Suprapubic skin (tissue), 4 donors: ENCODE measurements at regions not wholly inside any gene's neighbourhood (a gene's known extent, or its start where the extent isn't known, plus 50 kb on each side); places are given as distances from the start of the nearest gene placed in this dataset.
A peak's percentile ranks its signal among the peaks of the same experiment; 100 is the strongest.

Source experiments
- DNase-seq, 2 donors: peaks; one replicate each; pipeline ENCODE4 v3.0.0-alpha.2; 2019; ENCODE audit warnings: low spot score in 2 of 2
- H3K27ac ChIP-seq: fragments of 200-600 bp; sonication (generic); one replicate; pipeline ENCODE4 v1.5.1; 2019
- H3K27me3 ChIP-seq: fragments of 200-600 bp; sonication (generic); one replicate; pipeline ENCODE4 v1.5.1; 2019
- H3K36me3 ChIP-seq: fragments of 200-600 bp; sonication (generic); one replicate; pipeline ENCODE4 v1.5.1; 2019
- H3K4me1 ChIP-seq: fragments of 200-600 bp; sonication (generic); one replicate; pipeline ENCODE4 v1.5.1; 2019
- H3K4me3 ChIP-seq: fragments of 200-600 bp; sonication (generic); one replicate; pipeline ENCODE4 v1.5.1; 2019; ENCODE audit warnings: mild to moderate bottlenecking
- H3K9me3 ChIP-seq: fragments of 200-600 bp; sonication (generic); one replicate; pipeline ENCODE4 v1.5.1; 2019
- EP300 ChIP-seq: sonication (generic); formaldehyde crosslinking; IDR thresholded peaks from one replicate; pipeline ENCODE4 v1.6.1; 2017; ENCODE audit warnings: antibody characterized with exemption
- POLR2A ChIP-seq, 2 donors: fragments of 450-650 bp; IDR thresholded peaks; one replicate each; pipeline ENCODE4 v1.6.1; 2017; ENCODE audit warnings: antibody characterized with exemption in 2 of 2, mild to moderate bottlenecking in 2 of 2, moderate library complexity in 2 of 2
- POLR2AphosphoS5 ChIP-seq, 3 donors: sonication (generic); formaldehyde crosslinking; IDR thresholded peaks; one replicate each; pipeline ENCODE4 v1.6.1; 2017; ENCODE audit warnings: antibody characterized with exemption in 3 of 3
- WGBS: methylation state at CpG from one replicate; pipeline ENCODE4 v1.1.5; 2018; 5-methylcytosine and 5-hydroxymethylcytosine counted together
- TF ChIP-seq, protein P1 (sequence below), 2 donors: fragments of 200-600 bp in 1 of 2; fragments of 450-650 bp in 1 of 2; sonication (generic) in 1 of 2; IDR thresholded peaks; one replicate each; pipeline ENCODE4 v1.5.1; 2016 to 2019; ENCODE audit warnings: antibody characterized with exemption in 2 of 2, mild to moderate bottlenecking in 1 of 2, moderate library complexity in 1 of 2

DNA sequence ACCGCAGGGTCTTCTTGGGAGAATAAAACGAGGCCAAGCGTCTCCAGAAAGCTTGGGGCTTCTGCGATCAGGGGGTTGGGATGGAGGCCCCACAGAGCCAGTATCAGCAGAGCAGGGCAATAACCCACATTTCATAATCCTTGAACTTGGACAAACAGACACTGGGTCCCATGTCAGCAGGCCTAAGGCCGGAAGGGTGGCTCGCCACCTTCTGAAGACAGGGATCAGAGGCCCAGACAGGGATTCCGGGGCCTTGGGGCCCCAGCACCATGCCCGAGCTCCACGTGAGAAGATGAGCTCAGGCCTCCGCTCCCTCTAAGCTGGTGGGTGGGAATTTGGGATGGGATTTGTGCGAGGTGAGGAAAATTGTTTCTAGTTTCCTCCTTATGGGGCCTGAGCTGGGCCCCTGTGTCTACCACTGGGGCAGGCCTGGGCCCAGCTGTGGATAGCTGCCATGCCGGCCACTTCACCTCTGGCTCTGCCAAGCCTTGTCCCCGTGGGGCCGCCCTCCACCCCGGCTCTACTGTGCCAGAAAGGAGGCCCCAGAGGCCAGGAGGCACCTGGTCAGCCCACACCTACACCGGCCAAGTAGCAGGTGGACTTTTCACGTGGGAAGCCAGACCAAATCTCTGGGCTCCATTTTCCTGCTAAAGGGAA is 67.2 kb upstream of the DLK1 start:
- Histone ChIP-seq H3K4me3 (no peak overlapping the region), H3K27ac (no peak overlapping the region), H3K36me3 (no peaks in the 10 kb centered on the region), H3K9me3 (no peaks in the 10 kb centered on the region), H3K4me1 (peaks cover under 1% of the 10 kb centered on the region), H3K27me3 (peaks cover 34% of the 10 kb centered on the region)
- no peak for DNase-seq
- 91% methylated on average over 12 of the region's 17 CpGs for WGBS
- no peak for TF ChIP-seq POLR2A (IDR thresholded peaks at IDR 0.05)
- TF ChIP-seq POLR2AphosphoS5 (IDR thresholded peaks at IDR 0.05): no peak
- TF ChIP-seq, protein P1, sequence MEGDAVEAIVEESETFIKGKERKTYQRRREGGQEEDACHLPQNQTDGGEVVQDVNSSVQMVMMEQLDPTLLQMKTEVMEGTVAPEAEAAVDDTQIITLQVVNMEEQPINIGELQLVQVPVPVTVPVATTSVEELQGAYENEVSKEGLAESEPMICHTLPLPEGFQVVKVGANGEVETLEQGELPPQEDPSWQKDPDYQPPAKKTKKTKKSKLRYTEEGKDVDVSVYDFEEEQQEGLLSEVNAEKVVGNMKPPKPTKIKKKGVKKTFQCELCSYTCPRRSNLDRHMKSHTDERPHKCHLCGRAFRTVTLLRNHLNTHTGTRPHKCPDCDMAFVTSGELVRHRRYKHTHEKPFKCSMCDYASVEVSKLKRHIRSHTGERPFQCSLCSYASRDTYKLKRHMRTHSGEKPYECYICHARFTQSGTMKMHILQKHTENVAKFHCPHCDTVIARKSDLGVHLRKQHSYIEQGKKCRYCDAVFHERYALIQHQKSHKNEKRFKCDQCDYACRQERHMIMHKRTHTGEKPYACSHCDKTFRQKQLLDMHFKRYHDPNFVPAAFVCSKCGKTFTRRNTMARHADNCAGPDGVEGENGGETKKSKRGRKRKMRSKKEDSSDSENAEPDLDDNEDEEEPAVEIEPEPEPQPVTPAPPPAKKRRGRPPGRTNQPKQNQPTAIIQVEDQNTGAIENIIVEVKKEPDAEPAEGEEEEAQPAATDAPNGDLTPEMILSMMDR (IDR thresholded peaks at IDR 0.05): no peak
- no peak for TF ChIP-seq EP300

DNA sequence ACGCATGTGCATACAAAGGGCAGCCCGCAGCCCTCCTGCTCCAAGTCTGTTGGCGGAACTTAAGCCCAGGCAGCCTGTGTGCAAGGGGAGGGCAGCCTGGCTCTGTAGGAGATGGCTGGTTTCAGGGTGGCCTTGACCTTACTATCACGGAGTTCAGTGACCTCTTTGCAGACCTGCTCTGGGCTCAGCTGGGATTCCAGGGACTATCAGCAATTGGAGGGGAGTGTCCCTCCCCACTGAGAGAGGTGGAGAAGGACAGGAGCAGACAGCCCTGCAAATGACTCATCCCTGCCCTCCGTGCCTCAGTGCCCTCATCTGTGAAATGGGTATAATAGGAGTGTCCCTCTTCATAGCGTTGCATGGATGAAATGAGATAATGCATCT is 66.2 kb upstream of the DLK1 start:
- Histone ChIP-seq H3K9me3 (no peaks in the 10 kb centered on the region), H3K27ac (no peak overlapping the region), H3K4me1 (peaks cover 11% of the 10 kb centered on the region), H3K27me3 (peaks cover 31% of the 10 kb centered on the region), H3K36me3 (no peaks in the 10 kb centered on the region), H3K4me3 (no peak overlapping the region)
- WGBS: 79% methylated on average over 6 of the region's 6 CpGs
- no peak for TF ChIP-seq POLR2A (IDR thresholded peaks at IDR 0.05)
- no peak for TF ChIP-seq POLR2AphosphoS5 (IDR thresholded peaks at IDR 0.05)
- no peak for TF ChIP-seq EP300
- TF ChIP-seq, protein P1 (IDR thresholded peaks at IDR 0.05): no peak
- DNase-seq: no peak

DNA sequence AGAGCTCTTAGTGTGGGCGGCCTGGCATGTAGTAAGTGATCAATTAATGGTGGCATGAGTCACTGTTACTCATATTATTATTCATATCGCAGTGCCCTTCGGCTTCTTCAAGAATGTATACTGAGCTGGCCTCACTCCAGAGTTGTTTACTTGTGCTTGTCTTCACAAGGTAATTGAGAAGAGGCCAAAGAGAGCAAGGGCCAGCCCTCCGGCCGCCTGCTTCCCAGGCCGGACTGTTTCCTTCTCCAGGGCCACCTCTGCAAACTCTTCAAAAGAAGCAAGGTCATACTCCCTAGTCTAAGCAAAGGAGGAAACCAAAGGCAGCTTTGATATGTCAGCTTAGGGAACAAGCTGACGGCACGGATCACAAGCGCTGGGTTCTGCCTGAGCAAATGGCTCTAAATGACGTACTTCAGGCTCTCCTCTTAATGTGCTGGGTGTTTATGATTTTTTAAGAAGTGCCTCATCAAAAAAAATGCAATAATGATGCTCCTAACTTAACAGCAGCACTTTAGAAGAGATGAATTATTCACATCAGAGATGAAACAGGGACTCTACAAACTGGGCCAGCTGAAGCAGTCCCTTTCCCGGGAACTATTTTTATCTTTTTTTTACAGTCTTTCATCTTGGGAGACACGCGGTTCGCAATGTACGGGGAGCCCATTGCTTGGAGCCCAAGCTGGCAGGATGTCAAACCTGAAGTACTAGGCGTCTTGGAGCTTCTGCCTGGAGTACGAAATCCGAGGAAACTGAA is 65.6 kb upstream of the DLK1 start:
- H3K9me3 ChIP-seq: no peaks in the 10 kb centered on the region
- no peak overlapping the region for H3K27ac ChIP-seq
- DNase-seq: no peak
- H3K27me3 ChIP-seq: peaks cover 29% of the 10 kb centered on the region
- TF ChIP-seq POLR2AphosphoS5 (IDR thresholded peaks at IDR 0.05) (no peak), POLR2A (IDR thresholded peaks at IDR 0.05) (no peak)
- TF ChIP-seq, protein P1 (IDR thresholded peaks at IDR 0.05): no peak
- no peak overlapping the region for H3K4me3 ChIP-seq
- WGBS: 73% methylated on average over 18 of the region's 18 CpGs
- H3K36me3 ChIP-seq: no peaks in the 10 kb centered on the region
- H3K4me1 ChIP-seq: peaks cover 17% of the 10 kb centered on the region

DNA sequence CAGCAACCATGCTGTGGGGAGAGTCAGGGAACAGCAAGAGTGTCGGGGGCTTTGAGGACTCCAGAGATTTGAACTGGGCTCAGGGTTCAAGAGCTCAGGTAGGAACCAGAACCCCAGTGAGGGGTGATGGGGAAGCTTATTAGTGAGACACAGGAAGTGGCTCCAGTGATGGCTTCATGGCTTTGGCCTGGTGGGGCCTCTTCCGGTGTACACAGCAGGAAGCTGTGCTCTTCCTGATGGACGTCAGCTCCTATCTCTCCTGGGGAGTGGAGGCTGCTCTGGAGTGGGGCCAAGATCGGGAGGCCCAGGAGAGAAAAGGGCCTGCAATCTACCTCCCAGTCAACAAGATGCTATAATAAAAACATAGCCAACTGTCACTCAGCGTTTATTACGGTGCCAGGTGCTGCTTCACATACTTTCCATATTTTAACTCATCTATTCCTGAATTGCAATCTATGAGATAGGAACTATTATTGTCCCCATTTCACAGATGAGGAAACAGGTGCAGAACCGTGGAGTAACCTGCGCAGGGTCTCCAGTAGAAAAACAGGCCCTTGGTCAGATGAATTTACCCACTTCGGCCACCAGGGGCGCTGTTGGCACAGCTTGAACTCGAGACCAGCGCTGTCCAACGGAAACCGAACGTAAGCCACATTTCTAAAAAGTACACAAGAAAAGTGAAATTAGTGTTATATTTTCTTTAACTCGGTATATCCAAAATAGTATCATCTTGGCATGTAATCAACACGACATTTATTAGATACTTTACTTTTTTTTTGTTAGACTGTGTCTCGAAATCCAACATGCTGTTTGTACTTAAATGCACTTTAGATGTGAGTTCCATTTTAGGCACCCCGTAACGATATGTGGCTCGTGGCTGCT is 63.6 kb upstream of the DLK1 start:
- DNase-seq: no peak
- H3K36me3 ChIP-seq: no peaks in the 10 kb centered on the region
- no peaks in the 10 kb centered on the region for H3K9me3 ChIP-seq
- peaks cover 18% of the 10 kb centered on the region for H3K4me1 ChIP-seq
- TF ChIP-seq EP300 (no peak), POLR2AphosphoS5 (IDR thresholded peaks at IDR 0.05) (no peak), POLR2A (IDR thresholded peaks at IDR 0.05) (no peak)
- TF ChIP-seq, protein P1 (IDR thresholded peaks at IDR 0.05): peak; percentile 80 to 87
- H3K27me3 ChIP-seq: peaks cover 27% of the 10 kb centered on the region
- no peak overlapping the region for H3K4me3 ChIP-seq
- H3K27ac ChIP-seq: no peak overlapping the region
- WGBS: 35% methylated on average over 21 of the region's 21 CpGs

GRCh38 chr14:100663761-100664052 is 63.0 kb upstream of the DLK1 start:
- Histone ChIP-seq H3K4me1 (peaks cover 18% of the 10 kb centered on the region), H3K27me3 (peaks cover 31% of the 10 kb centered on the region)
- no peak for DNase-seq

More at GRCh38 chr14:100663761-100664052, 63.0 kb upstream of the DLK1 start:
- TF ChIP-seq POLR2A (IDR thresholded peaks at IDR 0.05): no peak
- TF ChIP-seq EP300: no peak
- TF ChIP-seq POLR2AphosphoS5 (IDR thresholded peaks at IDR 0.05): no peak
- TF ChIP-seq, protein P1 (IDR thresholded peaks at IDR 0.05): no peak
- Histone ChIP-seq H3K36me3 (no peaks in the 10 kb centered on the region), H3K9me3 (no peaks in the 10 kb centered on the region), H3K4me3 (no peak overlapping the region), H3K27ac (no peak overlapping the region)
- 74% methylated on average over 3 of the region's 3 CpGs for WGBS
